Cardiac muscle cell (in vitro differentiated cells and primary cell): ENCODE measurements at regions not wholly inside any gene's neighbourhood (a gene's known extent, or its start where the extent isn't known, plus 50 kb on each side); places are given as distances from the start of the nearest gene placed in this dataset.
A peak's percentile ranks its signal among the peaks of the same experiment; 100 is the strongest.
"Not testable (repeated sequence)": the region's sequence is repeated elsewhere in the genome, so short reads cannot be mapped to it uniquely, and the experiment has no call there.

Experiments used
- DNase-seq, 2 donors: peaks; one replicate each; pipeline versions ENCODE4 v3.0.0 to v3.0.0-alpha.2; 2010 to 2017; ENCODE audit warnings: low read depth in 1 of 2, low spot score in 1 of 2
- H3K27ac ChIP-seq: fragments of 200-600 bp; sonication (generic); 2 replicates; pipeline ENCODE4 v1.5.1; 2016
- H3K27me3 ChIP-seq: fragments of 200-600 bp; sonication (generic); 2 replicates; pipeline ENCODE4 v1.6.0; 2016; ENCODE audit warnings: control low read depth
- H3K36me3 ChIP-seq: fragments of 200-600 bp; sonication (generic); 2 replicates; pipeline ENCODE4 v1.5.1; 2016; ENCODE audit warnings: control low read depth
- H3K4me1 ChIP-seq: fragments of 200-600 bp; sonication (generic); 2 replicates; pipeline ENCODE4 v1.8.1; 2017; ENCODE audit warnings: low read depth, mild to moderate bottlenecking, mixed run types
- H3K4me3 ChIP-seq: fragments of 200-600 bp; sonication (generic); 2 replicates; pipeline ENCODE4 v1.5.1; 2016; ENCODE audit warnings: mild to moderate bottlenecking
- H3K9me3 ChIP-seq: fragments of 200-600 bp; sonication (generic); 2 replicates; pipeline ENCODE4 v1.5.1; 2017; ENCODE audit warnings: low read depth, mild to moderate bottlenecking, control low read depth
- CTCF ChIP-seq: IDR thresholded peaks from 2 replicates; pipeline ENCODE4 v1.5.1; 2012; ENCODE audit warnings: low read depth, mild to moderate bottlenecking, low read length

GRCh38 chr2:89982246-89982645, 1290.8 kb downstream of the RPIA start:
- H3K4me3 ChIP-seq, H3K27ac ChIP-seq, H3K36me3 ChIP-seq, H3K4me1 ChIP-seq, DNase-seq, H3K27me3 ChIP-seq, H3K9me3 ChIP-seq: not testable (repeated sequence)

GRCh38 chr2:89985650-89986049, 1294.2 kb downstream of the RPIA start:
- H3K4me1 ChIP-seq, DNase-seq, H3K9me3 ChIP-seq, H3K36me3 ChIP-seq, H3K27ac ChIP-seq, H3K4me3 ChIP-seq, H3K27me3 ChIP-seq: not testable (repeated sequence)

GRCh38 chr2:89986532-89986931, 1295.1 kb downstream of the RPIA start:
- not testable (repeated sequence) for H3K27me3 ChIP-seq, H3K4me3 ChIP-seq, H3K9me3 ChIP-seq, H3K27ac ChIP-seq, H3K4me1 ChIP-seq, DNase-seq, H3K36me3 ChIP-seq

DNA sequence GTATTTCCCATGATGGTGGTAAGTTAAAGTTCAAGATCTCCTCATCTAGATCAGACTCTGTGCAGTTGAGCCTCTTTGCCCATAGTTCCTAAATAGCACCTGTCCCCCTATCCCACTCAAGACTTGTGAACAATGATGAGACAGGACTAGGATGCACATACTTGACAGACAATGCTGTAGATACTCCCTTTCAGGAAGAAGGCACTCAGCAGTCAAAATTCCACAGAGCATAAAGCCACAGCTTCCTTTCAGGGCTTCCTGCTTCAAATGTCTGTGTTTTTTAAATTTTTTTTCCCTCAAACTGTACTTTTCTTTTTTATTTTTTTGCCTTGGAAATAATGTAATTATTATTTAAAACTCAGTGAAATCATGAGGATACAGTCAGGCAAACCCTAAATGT, 1305.3 kb downstream of the RPIA start:
- DNase-seq, H3K27me3 ChIP-seq, H3K4me3 ChIP-seq, H3K4me1 ChIP-seq, H3K9me3 ChIP-seq, H3K36me3 ChIP-seq, H3K27ac ChIP-seq: not testable (repeated sequence)

DNA sequence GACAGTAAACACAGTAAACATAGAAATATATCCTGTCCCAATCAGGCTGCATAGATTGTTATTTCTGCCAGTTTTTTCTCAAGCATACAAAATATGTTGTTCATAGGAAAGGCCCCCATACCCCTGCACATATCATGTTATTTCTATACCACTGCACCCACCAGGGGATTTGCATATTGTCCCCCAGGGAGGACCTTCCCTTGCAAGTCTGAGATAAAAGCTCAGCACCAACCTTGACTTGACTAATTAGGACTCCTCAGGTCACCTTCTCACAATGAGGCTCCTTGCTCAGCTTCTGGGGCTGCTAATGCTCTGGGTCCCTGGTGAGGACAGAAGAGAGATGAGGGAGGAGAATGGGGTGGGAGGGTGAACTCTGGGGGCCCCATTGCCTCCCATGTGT, 1313.1 kb downstream of the RPIA start:
- H3K27ac ChIP-seq, H3K9me3 ChIP-seq, DNase-seq, H3K36me3 ChIP-seq, H3K4me1 ChIP-seq, H3K4me3 ChIP-seq, H3K27me3 ChIP-seq: not testable (repeated sequence)

- H3K27me3 ChIP-seq, H3K9me3 ChIP-seq, H3K27ac ChIP-seq, H3K4me1 ChIP-seq, H3K4me3 ChIP-seq, DNase-seq, H3K36me3 ChIP-seq: not testable (repeated sequence)
Observed at GRCh38 chr2:90010442-90011100, 1319.1 kb downstream of the RPIA start.

DNA sequence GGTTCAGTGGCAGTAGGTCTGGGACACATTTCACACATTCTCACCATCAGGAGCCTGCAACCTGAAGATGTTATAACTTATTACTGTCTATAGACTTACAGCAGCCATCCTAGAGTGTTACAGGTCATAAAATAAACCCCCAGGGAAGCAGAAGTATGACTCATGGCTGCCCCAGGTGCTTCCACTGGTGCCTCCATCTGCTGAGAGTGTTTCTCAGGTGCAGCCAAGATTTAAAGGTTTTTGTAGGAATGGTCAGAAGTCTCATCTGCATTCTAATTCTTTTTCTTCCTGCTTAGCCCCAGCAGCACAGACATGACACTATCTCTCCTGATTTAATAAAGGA, 1319.6 kb downstream of the RPIA start:
- not testable (repeated sequence) for H3K4me1 ChIP-seq, H3K27ac ChIP-seq, H3K9me3 ChIP-seq, H3K27me3 ChIP-seq, H3K4me3 ChIP-seq, H3K36me3 ChIP-seq, DNase-seq

GRCh38 chr2:90019908-90020307, 1328.4 kb downstream of the RPIA start:
- not testable (repeated sequence) for H3K27me3 ChIP-seq, H3K36me3 ChIP-seq, H3K4me3 ChIP-seq, H3K9me3 ChIP-seq, H3K27ac ChIP-seq, DNase-seq, H3K4me1 ChIP-seq

DNA sequence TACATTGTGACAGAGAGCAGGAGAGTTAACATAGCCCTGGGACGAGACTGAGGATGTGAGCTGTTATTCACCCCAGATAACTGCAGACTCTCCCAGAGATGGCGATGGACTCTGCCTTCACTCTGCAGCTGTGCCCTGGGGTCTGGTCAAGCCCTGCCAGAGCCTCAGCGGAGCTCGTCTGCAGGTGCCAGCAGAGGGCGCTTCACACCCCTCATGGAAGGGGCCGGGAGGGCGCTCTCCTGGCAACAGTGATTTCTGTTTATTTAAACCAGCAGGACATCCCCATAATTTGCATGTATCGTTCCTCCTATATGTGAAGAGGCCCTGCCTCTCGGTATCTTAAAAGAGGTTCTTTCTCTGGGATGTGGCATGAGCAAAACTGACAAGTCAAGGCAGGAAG, 1329.8 kb downstream of the RPIA start:
- H3K27ac ChIP-seq, H3K4me3 ChIP-seq, H3K27me3 ChIP-seq: not testable (repeated sequence)

DNA sequence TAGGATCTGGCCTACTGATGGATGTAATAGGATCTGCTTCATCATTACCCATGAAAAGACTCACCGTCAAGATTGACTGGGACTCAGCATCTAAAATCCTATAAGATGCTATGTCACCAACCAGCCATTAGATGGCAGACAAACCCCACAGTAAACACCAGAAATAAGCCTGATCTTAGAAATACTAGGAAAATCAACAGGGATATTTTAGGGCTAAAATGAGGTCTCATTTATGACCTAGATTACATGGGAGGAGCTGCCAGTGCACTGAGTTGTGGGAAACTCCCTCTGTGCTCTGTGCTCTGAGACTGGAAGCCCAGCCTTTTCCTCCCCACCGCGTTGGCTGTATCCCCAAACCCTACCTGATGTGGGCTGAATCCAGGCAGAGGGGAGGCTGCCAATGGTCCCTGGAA, 1335.8 kb downstream of the RPIA start:
- H3K9me3 ChIP-seq, H3K27ac ChIP-seq, H3K4me3 ChIP-seq, H3K27me3 ChIP-seq, DNase-seq, H3K4me1 ChIP-seq, H3K36me3 ChIP-seq: not testable (repeated sequence)
- TF ChIP-seq CTCF = peak; percentile 13

More for the DNA sequence above, 1329.8 kb downstream of the RPIA start:
- not testable (repeated sequence) for DNase-seq, H3K4me1 ChIP-seq, H3K9me3 ChIP-seq, H3K36me3 ChIP-seq

- not testable (repeated sequence) for H3K4me3 ChIP-seq, H3K4me1 ChIP-seq, H3K36me3 ChIP-seq, DNase-seq, H3K9me3 ChIP-seq, H3K27ac ChIP-seq, H3K27me3 ChIP-seq
Observed at GRCh38 chr2:90028381-90029079, 1337.1 kb downstream of the RPIA start.

GRCh38 chr2:90029080-90029428, 1337.6 kb downstream of the RPIA start:
- H3K4me3 ChIP-seq, H3K27ac ChIP-seq, H3K27me3 ChIP-seq, H3K4me1 ChIP-seq, H3K36me3 ChIP-seq, DNase-seq, H3K9me3 ChIP-seq: not testable (repeated sequence)

DNA sequence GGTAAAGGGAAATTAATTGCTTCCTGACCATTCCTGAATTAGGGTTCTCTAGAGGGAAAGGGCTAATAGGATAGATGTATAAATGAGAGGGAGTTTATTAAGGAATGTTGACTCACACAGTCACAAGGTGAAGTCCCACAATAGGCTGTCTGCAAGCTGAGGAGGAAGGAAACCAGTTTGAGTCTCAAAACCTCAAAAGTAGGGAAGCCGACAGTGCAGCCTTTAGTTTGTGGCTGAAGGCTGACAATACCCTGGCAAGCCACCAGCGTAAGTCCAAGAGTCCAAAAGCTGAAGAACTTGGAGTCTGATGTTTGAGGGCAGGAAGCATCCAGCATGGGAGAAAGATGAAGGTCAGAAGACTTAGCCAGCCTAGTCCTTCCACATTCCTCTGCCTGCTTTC, 1340.8 kb downstream of the RPIA start:
- H3K36me3 ChIP-seq, H3K27ac ChIP-seq, H3K4me1 ChIP-seq, H3K9me3 ChIP-seq, DNase-seq, H3K4me3 ChIP-seq, H3K27me3 ChIP-seq: not testable (repeated sequence)

DNA sequence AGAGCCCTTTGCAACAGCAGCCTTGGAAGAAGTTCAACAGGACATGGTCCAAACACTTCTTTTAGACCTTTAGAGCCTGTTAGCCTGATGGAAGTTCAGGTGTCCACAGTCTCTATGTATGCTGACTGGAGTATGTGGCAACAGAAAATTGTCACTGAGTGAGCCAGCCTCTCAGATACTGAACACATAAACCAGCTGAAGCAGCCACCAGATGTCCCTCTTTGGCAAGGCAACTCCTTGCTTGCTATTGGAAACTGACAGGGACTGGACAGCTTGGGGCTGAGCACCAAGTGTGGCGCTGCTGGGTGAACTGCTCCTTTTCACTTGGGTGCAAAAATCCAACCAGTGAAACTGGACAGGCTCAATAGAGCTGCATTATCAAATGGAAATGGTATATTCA, 1344.9 kb downstream of the RPIA start:
- H3K27ac ChIP-seq, DNase-seq, H3K27me3 ChIP-seq, H3K4me1 ChIP-seq, H3K36me3 ChIP-seq, H3K9me3 ChIP-seq, H3K4me3 ChIP-seq: not testable (repeated sequence)
